OCI-LY3 (cell line): ENCODE measurements at regions not wholly inside any gene's neighbourhood (a gene's known extent, or its start where the extent isn't known, plus 50 kb on each side); places are given as distances from the start of the nearest gene placed in this dataset.

Experiments
- H2AFZ ChIP-seq: fragments of 200-600, 300-600 bp; shearing (Covaris generic); 2 replicates; pipeline ENCODE4 v1.6.0; 2014; ENCODE audit warnings: antibody characterized with exemption, low read depth, low read length
- H3K27ac ChIP-seq: fragments of 200-600, 300-600 bp; sonication (generic); 2 replicates; pipeline ENCODE4 v1.5.1; 2014; ENCODE audit warnings: mild to moderate bottlenecking, low read length, moderate library complexity, mixed read lengths
- H3K27me3 ChIP-seq: fragments of 200-600, 300-600 bp; sonication (generic); 2 replicates; pipeline ENCODE4 v1.6.1; 2014; ENCODE audit warnings: low read depth, low read length, mixed read lengths
- H3K36me3 ChIP-seq: fragments of 200-600, 300-600 bp; sonication (generic); replicated peaks from 2 replicates; pipeline ENCODE3; 2014; ENCODE audit warnings: low read depth, low read length, mixed read lengths
- H3K4me1 ChIP-seq: fragments of 300-600, 200-600 bp; sonication (generic); 2 replicates; pipeline ENCODE4 v1.6.1; 2014; ENCODE audit warnings: low read length, mixed read lengths
- H3K4me2 ChIP-seq: fragments of 200-600, 300-600 bp; sonication (generic); 2 replicates; pipeline ENCODE4 v1.6.1; 2014; ENCODE audit warnings: low read length, mixed read lengths
- H3K4me3 ChIP-seq: fragments of 300-600, 200-600 bp; sonication (generic); 2 replicates; pipeline ENCODE4 v1.5.1; 2014; ENCODE audit warnings: antibody characterized with exemption, mild to moderate bottlenecking, low read length, moderate library complexity
- H3K79me2 ChIP-seq: fragments of 300-600, 200-600 bp; shearing (Covaris generic); 2 replicates; pipeline ENCODE4 v1.6.1; 2014; ENCODE audit warnings: mild to moderate bottlenecking, low read length, mixed read lengths
- H3K9ac ChIP-seq: fragments of 300-600, 200-600 bp; shearing (Covaris generic); 2 replicates; pipeline ENCODE4 v1.6.0; 2014; ENCODE audit warnings: mild to moderate bottlenecking, low read length, moderate library complexity
- H3K9me3 ChIP-seq: fragments of 200-600, 300-600 bp; shearing (Covaris generic); 2 replicates; pipeline ENCODE4 v1.6.1; 2014; ENCODE audit warnings: low read length, mixed read lengths; ENCODE audit not compliant: insufficient read depth
- H4K20me1 ChIP-seq: fragments of 200-600, 300-600 bp; sonication (generic); 2 replicates; pipeline ENCODE4 v1.6.1; 2016; ENCODE audit warnings: low read length, mixed read lengths; ENCODE audit not compliant: insufficient read depth
- EZH2phosphoT487 ChIP-seq: fragments of 200-600 bp; shearing (Covaris generic); IDR thresholded peaks from 2 replicates; pipeline ENCODE4 v1.6.1; 2018; ENCODE audit warnings: antibody characterized with exemption, mixed run types, low read depth
- TF ChIP-seq, protein P1 (sequence below): fragments of 200-600, 300-600 bp; sonication (generic); IDR thresholded peaks from 2 replicates; pipeline ENCODE4 v1.5.1; 2014; ENCODE audit warnings: antibody characterized with exemption, low read length, low read depth

DNA sequence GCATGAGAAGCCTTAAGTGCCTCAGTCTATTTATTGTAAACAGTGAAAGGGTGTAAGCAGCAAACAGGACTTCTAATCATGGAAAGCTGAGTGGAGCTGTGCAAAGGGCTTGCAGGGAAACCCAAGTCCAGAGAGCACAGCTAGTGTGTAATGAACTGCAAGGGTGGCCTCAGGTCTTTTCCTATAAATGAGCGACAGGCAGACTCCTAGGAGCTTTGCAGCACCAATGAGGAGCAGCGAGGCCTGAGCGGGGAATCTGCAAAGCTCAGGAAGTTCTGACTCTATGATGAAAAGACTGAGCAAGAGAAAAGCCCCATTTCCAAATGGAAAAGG, 250.1 kb upstream of the MAP3K1 start:
- no peaks in the 10 kb centered on the region for H3K79me2 ChIP-seq
- no peaks in the 10 kb centered on the region for H3K36me3 ChIP-seq
- H4K20me1 ChIP-seq: no peaks in the 10 kb centered on the region
- peak overlapping the region; percentile 60 for H3K4me2 ChIP-seq
- H3K27me3 ChIP-seq: no peaks in the 10 kb centered on the region
- H3K4me3 ChIP-seq: peak overlapping the region; percentile 27; the same call in 1 of the 2 replicates
- no peaks in the 10 kb centered on the region for H3K9me3 ChIP-seq
- TF ChIP-seq, protein P1, sequence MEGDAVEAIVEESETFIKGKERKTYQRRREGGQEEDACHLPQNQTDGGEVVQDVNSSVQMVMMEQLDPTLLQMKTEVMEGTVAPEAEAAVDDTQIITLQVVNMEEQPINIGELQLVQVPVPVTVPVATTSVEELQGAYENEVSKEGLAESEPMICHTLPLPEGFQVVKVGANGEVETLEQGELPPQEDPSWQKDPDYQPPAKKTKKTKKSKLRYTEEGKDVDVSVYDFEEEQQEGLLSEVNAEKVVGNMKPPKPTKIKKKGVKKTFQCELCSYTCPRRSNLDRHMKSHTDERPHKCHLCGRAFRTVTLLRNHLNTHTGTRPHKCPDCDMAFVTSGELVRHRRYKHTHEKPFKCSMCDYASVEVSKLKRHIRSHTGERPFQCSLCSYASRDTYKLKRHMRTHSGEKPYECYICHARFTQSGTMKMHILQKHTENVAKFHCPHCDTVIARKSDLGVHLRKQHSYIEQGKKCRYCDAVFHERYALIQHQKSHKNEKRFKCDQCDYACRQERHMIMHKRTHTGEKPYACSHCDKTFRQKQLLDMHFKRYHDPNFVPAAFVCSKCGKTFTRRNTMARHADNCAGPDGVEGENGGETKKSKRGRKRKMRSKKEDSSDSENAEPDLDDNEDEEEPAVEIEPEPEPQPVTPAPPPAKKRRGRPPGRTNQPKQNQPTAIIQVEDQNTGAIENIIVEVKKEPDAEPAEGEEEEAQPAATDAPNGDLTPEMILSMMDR: no peak
- no peak for TF ChIP-seq EZH2phosphoT487
- no peak overlapping the region for H3K9ac ChIP-seq
- no peak overlapping the region for H3K27ac ChIP-seq
- no peak overlapping the region for H2AFZ ChIP-seq
- H3K4me1 ChIP-seq: peaks cover 16% of the 10 kb centered on the region

DNA sequence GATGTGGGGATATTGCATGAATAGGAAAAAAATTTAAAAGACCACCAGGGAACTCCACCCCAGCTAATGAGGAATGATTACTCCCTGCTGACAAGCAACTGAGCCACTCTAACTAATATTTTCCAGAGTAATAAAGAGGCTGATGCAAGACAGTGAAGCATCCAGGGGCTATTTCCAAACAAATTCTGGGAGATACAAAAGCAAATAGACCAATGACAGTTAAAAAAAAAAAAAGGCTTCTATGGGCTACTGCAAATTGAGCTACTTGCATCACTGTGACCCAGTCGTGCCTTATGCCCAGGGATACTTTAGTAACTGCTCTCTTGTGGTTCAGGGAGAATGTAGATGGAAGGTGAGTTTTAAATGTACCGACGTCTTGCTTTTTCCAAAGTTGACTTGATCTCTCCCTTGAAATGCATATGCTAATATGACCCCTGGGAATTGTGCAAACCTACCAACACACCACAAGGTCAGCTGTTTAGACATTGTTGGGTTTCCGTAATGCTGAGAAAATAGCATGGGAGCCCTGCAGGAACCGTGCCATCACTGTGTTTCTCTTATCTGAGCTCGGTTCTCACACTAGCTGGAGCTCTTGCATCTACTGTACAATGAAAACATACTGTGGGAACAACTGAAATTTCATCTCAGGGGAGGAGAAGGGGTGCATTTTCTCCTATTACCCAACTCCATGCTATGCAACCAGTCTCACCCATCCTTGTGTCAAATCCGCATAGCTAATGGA, 250.6 kb upstream of the MAP3K1 start:
- peak overlapping the region; percentile 60; the same call in 1 of the 2 replicates for H3K4me2 ChIP-seq
- no peak overlapping the region for H3K27ac ChIP-seq
- peaks cover 16% of the 10 kb centered on the region for H3K4me1 ChIP-seq
- no peaks in the 10 kb centered on the region for H3K9me3 ChIP-seq
- H4K20me1 ChIP-seq: no peaks in the 10 kb centered on the region
- no peaks in the 10 kb centered on the region for H3K79me2 ChIP-seq
- no peak for TF ChIP-seq EZH2phosphoT487
- TF ChIP-seq, protein P1: no peak
- no peak overlapping the region for H3K4me3 ChIP-seq
- no peaks in the 10 kb centered on the region for H3K27me3 ChIP-seq
- H3K9ac ChIP-seq: no peak overlapping the region
- no peaks in the 10 kb centered on the region for H3K36me3 ChIP-seq
- H2AFZ ChIP-seq: no peak overlapping the region

DNA sequence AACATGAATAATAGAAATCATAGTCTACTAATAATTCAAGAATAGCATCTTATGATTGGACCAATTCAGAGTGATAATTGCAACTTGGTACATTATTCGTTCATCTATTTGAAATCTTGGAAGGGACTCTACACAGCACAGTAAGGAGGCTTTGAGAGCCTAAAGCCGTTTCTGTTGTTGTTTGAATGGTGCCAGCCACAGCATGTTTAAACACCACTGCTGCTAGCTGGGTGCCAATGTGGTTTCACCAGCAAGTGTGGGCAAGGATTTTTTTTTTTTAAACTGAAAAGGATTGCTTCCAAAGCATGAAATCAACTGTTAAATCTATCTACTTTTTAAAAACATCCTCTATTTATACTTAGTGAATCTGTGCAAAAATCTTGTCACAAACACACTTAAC, 253.9 kb upstream of the MAP3K1 start:
- Histone ChIP-seq H3K4me1 (peaks cover 16% of the 10 kb centered on the region), H2AFZ (no peak overlapping the region), H3K9ac (no peak overlapping the region), H3K79me2 (no peaks in the 10 kb centered on the region), H3K9me3 (no peaks in the 10 kb centered on the region), H4K20me1 (no peaks in the 10 kb centered on the region), H3K4me2 (no peak overlapping the region), H3K36me3 (no peaks in the 10 kb centered on the region), H3K4me3 (no peak overlapping the region), H3K27me3 (no peaks in the 10 kb centered on the region), H3K27ac (no peak overlapping the region)
- no peak for TF ChIP-seq EZH2phosphoT487
- TF ChIP-seq, protein P1: no peak

DNA sequence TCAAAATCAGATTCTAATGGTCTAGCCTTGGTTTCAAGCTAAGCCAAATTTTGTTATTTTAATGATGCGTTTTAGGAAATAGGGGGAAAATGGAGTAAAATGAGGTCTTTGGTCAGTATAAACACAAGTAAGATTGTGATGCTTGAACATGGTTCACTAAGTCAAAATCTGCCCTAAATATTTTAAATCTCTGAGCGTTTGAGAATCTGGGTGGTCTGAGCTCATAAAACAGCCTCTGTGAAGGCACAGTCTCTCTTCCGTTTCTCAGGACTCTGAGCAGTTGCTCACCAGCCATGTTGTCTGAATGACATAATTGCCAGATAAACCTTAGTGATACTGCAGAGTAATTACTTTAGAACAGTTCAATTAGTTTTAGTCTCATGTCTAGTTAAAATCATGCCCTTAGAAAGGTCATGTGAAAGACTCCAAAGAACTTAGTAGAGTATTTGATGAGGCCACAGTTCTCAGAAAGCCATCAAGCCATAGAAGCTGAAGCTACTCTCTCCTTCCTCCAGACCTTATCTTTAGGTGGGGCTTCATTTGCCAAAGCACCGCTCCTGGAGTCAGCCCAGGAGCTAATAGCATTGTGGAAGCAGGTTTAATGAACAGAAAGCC, 257.1 kb upstream of the MAP3K1 start:
- H3K27me3 ChIP-seq: no peaks in the 10 kb centered on the region
- H3K36me3 ChIP-seq: no peaks in the 10 kb centered on the region
- no peak overlapping the region for H3K9ac ChIP-seq
- H3K4me3 ChIP-seq: no peak overlapping the region
- no peak overlapping the region for H3K4me2 ChIP-seq
- no peaks in the 10 kb centered on the region for H4K20me1 ChIP-seq
- H3K4me1 ChIP-seq: no peaks in the 10 kb centered on the region
- H3K27ac ChIP-seq: no peak overlapping the region
- no peaks in the 10 kb centered on the region for H3K79me2 ChIP-seq
- H2AFZ ChIP-seq: no peak overlapping the region
- no peaks in the 10 kb centered on the region for H3K9me3 ChIP-seq
- no peak for TF ChIP-seq EZH2phosphoT487
- TF ChIP-seq, protein P1: no peak
